GM12878 (cell line): ENCODE measurements at regions not wholly inside any gene's neighbourhood (a gene's known extent, or its start where the extent isn't known, plus 50 kb on each side); places are given as distances from the start of the nearest gene placed in this dataset.

Source experiments
- ATAC-seq: fragments of 200-7000 bp; cut with Tn5 transposase; 3 replicates; pipeline ENCODE4 v1.9.1; 2020; ENCODE audit warnings: mild to moderate bottlenecking, moderate library complexity
- BruUV-seq: library from RNA; stranded (reverse); fragments of 400-500 nt; replicated peaks from 2 replicates; lab custom pipeline; 2021; lab: Mats Ljungman, UMichigan
- CTCF ChIA-PET: fragments of 300-600 bp; sonication (Branson Sonifier 250); formaldehyde crosslinking; extraction: SDS; loops from one replicate; lab custom pipeline; 2021; ENCODE audit warnings: inconsistent platforms; lab: Yijun Ruan, JAX
- POLR2A ChIA-PET: fragments of 350-600 bp; formaldehyde crosslinking; extraction: SDS; loops from one replicate; lab custom pipeline; 2021; ENCODE audit warnings: inconsistent platforms; lab: Charles Lee
- RAD21 ChIA-PET: fragments of 300-600 bp; sonication (Branson Sonifier 250); formaldehyde crosslinking; loops from one replicate; lab custom pipeline; 2023; ENCODE audit warnings: antibody characterized with exemption; ENCODE audit not compliant: unreplicated experiment; lab: Charles Lee
- SMC1A ChIA-PET: fragments of 300-600 bp; sonication (Branson Sonifier 250); formaldehyde crosslinking; loops from one replicate; lab custom pipeline; 2023; ENCODE audit not compliant: unreplicated experiment, uncharacterized antibody; lab: Charles Lee
- DNase-seq: peaks from one replicate; pipeline ENCODE4 v3.0.0-alpha.2; 2011; ENCODE audit warnings: low read depth, low spot score
- FAIRE-seq: peaks from 3 replicates; lab custom pipeline; 2011; peaks lifted over from hg19 to GRCh38; lab: Jason Lieb, UNC
- H2AFZ ChIP-seq: 2 replicates; pipeline ENCODE4 v1.6.0; 2011; ENCODE audit warnings: low read depth, low read length, control low read depth; ENCODE audit not compliant: control insufficient read depth
- H3K27ac ChIP-seq: 2 replicates; pipeline ENCODE4 v1.5.1; 2011; ENCODE audit warnings: control low read depth; ENCODE audit not compliant: control insufficient read depth, insufficient read depth
- H3K27me3 ChIP-seq, 2 experiments: replicated peaks in 1 of 2; 2 replicates each; pipeline versions ENCODE4 v1.6.0 to v1.6.1; 2011; ENCODE audit warnings: low read length in 1 of 2; ENCODE audit not compliant: control insufficient read depth in 2 of 2, insufficient read depth in 2 of 2
- H3K36me3 ChIP-seq, 2 experiments: 2 replicates each; pipeline ENCODE4 v1.5.1; 2011; ENCODE audit warnings: low read length in 1 of 2; ENCODE audit not compliant: control insufficient read depth in 2 of 2, insufficient read depth in 2 of 2
- H3K4me1 ChIP-seq: 2 replicates; pipeline ENCODE4 v1.6.1; 2011; ENCODE audit warnings: mild to moderate bottlenecking, low read length, moderate library complexity, mixed read lengths; ENCODE audit not compliant: control insufficient read depth, insufficient read depth
- H3K4me2 ChIP-seq: 2 replicates; pipeline ENCODE4 v1.6.0; 2011; ENCODE audit warnings: control low read depth; ENCODE audit not compliant: control insufficient read depth, insufficient read depth
- H3K4me3 ChIP-seq: fragments of 200-600 bp; sonication (generic); 2 replicates; pipeline ENCODE4 v1.5.1; 2016
- H3K79me2 ChIP-seq: 2 replicates; pipeline ENCODE4 v1.6.0; 2011; ENCODE audit warnings: low read length; ENCODE audit not compliant: control insufficient read depth, insufficient read depth
- H3K9ac ChIP-seq: 2 replicates; pipeline ENCODE4 v1.8.0; 2011; ENCODE audit warnings: low read length, control low read depth, mixed read lengths; ENCODE audit not compliant: control insufficient read depth, insufficient read depth
- H3K9me3 ChIP-seq: replicated peaks from 3 replicates; pipeline ENCODE4 v1.5.1; 2011; ENCODE audit warnings: mild to moderate bottlenecking, low read length; ENCODE audit not compliant: control insufficient read depth, insufficient read depth
- H4K20me1 ChIP-seq: 2 replicates; pipeline ENCODE4 v1.6.0; 2011; ENCODE audit not compliant: control insufficient read depth, insufficient read depth
- BACH1 ChIP-seq: fragments of 450-650 bp; IDR thresholded peaks from 2 replicates; pipeline ENCODE4 v1.6.1; 2017; ENCODE audit warnings: mild to moderate bottlenecking, borderline replicate concordance
- CHD2 ChIP-seq: IDR thresholded peaks from 2 replicates; pipeline ENCODE4 v1.6.1; 2011; ENCODE audit warnings: low read depth, low read length, improper control_type of control experiment, borderline replicate concordance
- DPF2 ChIP-seq: fragments of 450-650 bp; IDR thresholded peaks from 2 replicates; pipeline ENCODE4 v1.6.1; 2017; ENCODE audit warnings: mild to moderate bottlenecking
- MEF2B ChIP-seq: fragments of 450-650 bp; IDR thresholded peaks from 2 replicates; pipeline ENCODE4 v1.6.1; 2018; ENCODE audit warnings: mild to moderate bottlenecking, moderate library complexity; ENCODE audit not compliant: partially characterized antibody, poor library complexity, severe bottlenecking
- MXI1 ChIP-seq: fragments of 150-350 bp; IDR thresholded peaks from 2 replicates; pipeline ENCODE4 v1.6.1; 2011; ENCODE audit warnings: low read depth, mild to moderate bottlenecking, inconsistent platforms, low read length, improper control_type of control experiment
- PAX8 ChIP-seq: fragments of 450-650 bp; IDR thresholded peaks from 2 replicates; pipeline ENCODE4 v1.6.1; 2017; ENCODE audit warnings: mild to moderate bottlenecking, moderate library complexity
- POU2F2 ChIP-seq: IDR thresholded peaks from 3 replicates; pipeline ENCODE4 v1.6.1; 2011; ENCODE audit warnings: low read depth, mild to moderate bottlenecking, low read length, borderline replicate concordance
- SPI1 ChIP-seq: IDR thresholded peaks from 2 replicates; pipeline ENCODE4 v1.6.1; 2011; ENCODE audit warnings: low read depth, mild to moderate bottlenecking, low read length, moderate library complexity, borderline replicate concordance; ENCODE audit not compliant: insufficient read depth
- TCF3 ChIP-seq: IDR thresholded peaks from 2 replicates; pipeline ENCODE4 v1.6.1; 2012; ENCODE audit warnings: low read depth, mild to moderate bottlenecking, low read length, borderline replicate concordance; ENCODE audit not compliant: insufficient read depth
- ZNF274 ChIP-seq: IDR thresholded peaks from one replicate; pipeline ENCODE4 v1.8.0; 2011; ENCODE audit not compliant: insufficient read length, insufficient read depth
- WGBS: methylation state at CpG from one replicate; pipeline ENCODE4 v1.1.6; 2016; ENCODE audit warnings: low lambda C conversion rate; ENCODE audit not compliant: insufficient replicate concordance, insufficient coverage; ENCODE audit errors: missing lambda C conversion rate; 5-methylcytosine and 5-hydroxymethylcytosine counted together
- in situ Hi-C: fragments of 300-500 bp; cut with MboI; formaldehyde crosslinking; loops from 9 replicates; pipeline ENCODE4 v1.14.3; 2018; ENCODE audit warnings: mixed read lengths
- intact Hi-C: fragments of 100-400 bp; cut with micrococcal nuclease; formaldehyde crosslinking; loops from one replicate; pipeline ENCODE4 v1.14.2; 2022; ENCODE audit not compliant: unreplicated experiment

- CTCF ChIA-PET = interaction anchor here (0.5 kb wide), 1 partner anchor 142 kb away, joined by 3 read pairs; no protein-coding TSS in a partner anchor
- H3K79me2 ChIP-seq = no peaks in the 10 kb centered on the region
- DNase-seq (no peak), FAIRE-seq (no peak), ATAC-seq (no peak)
- no peaks in the 10 kb centered on the region for H3K27me3 ChIP-seq
- in situ Hi-C loops (no loop called here), intact Hi-C loops (no loop called here)
- RAD21 ChIA-PET = no interaction called here
- no peaks in the 10 kb centered on the region for H3K36me3 ChIP-seq
- POLR2A ChIA-PET = no interaction called here
- H3K4me1 ChIP-seq = no peaks in the 10 kb centered on the region
- no peak overlapping the region for H3K9ac ChIP-seq
- no peak overlapping the region for H3K4me3 ChIP-seq
- TF ChIP-seq DPF2 = no peak
- TF ChIP-seq SPI1 = no peak
- no peak for TF ChIP-seq CHD2
- TF ChIP-seq MEF2B = no peak
- no peak for TF ChIP-seq ZNF274
- no peak for TF ChIP-seq POU2F2
- TF ChIP-seq BACH1 = no peak
- no peak for TF ChIP-seq PAX8
- H3K27ac ChIP-seq = no peak overlapping the region
- H3K9me3 ChIP-seq = no peaks in the 10 kb centered on the region
- SMC1A ChIA-PET = no interaction called here
- H4K20me1 ChIP-seq = no peaks in the 10 kb centered on the region
- no peak overlapping the region for H3K4me2 ChIP-seq
- no TSS peak for BruUV-seq
- no peak overlapping the region for H2AFZ ChIP-seq
Observed at GRCh38 chr13:56412856-56413255, 727.9 kb upstream of the PRR20A start.

- WGBS = 31% methylated on average over 3 of the region's 3 CpGs
- no peak for FAIRE-seq
- CTCF ChIA-PET = no interaction called here
Observed at GRCh38 chr13:56424246-56424645, 716.5 kb upstream of the PRR20A start.

More at GRCh38 chr13:56424246-56424645, 716.5 kb upstream of the PRR20A start:
- Histone ChIP-seq H4K20me1 (no peaks in the 10 kb centered on the region), H3K4me1 (no peaks in the 10 kb centered on the region), H3K9me3 (no peaks in the 10 kb centered on the region), H2AFZ (no peak overlapping the region), H3K4me2 (no peak overlapping the region), H3K9ac (no peak overlapping the region), H3K27ac (no peak overlapping the region), H3K4me3 (no peak overlapping the region), H3K36me3 (no peaks in the 10 kb centered on the region), H3K27me3 (no peaks in the 10 kb centered on the region), H3K79me2 (no peaks in the 10 kb centered on the region)
- ChIA-PET POLR2A (no interaction called here), SMC1A (no interaction called here), RAD21 (no interaction called here)
- no TSS peak for BruUV-seq
- DNase-seq (no peak), ATAC-seq (no peak)
- intact Hi-C loops = no loop called here
- TF ChIP-seq TCF3 (no peak), MXI1 (no peak)
- in situ Hi-C loops = no loop called here
